Upper lobe of left lung (tissue), 6 donors: ENCODE measurements at regions not wholly inside any gene's neighbourhood (a gene's known extent, or its start where the extent isn't known, plus 50 kb on each side); places are given as distances from the start of the nearest gene placed in this dataset.
"Not testable (repeated sequence)": the region's sequence is repeated elsewhere in the genome, so short reads cannot be mapped to it uniquely, and the experiment has no call there.

Source experiments
- ATAC-seq, 2 donors: fragments of 200-7000 bp; cut with Tn5 transposase; one replicate each; pipeline ENCODE4 v1.9.1; 2022; ENCODE audit warnings: mild to moderate bottlenecking in 2 of 2, moderate library complexity in 2 of 2; ENCODE audit not compliant: low FRiP score in 2 of 2
- DNase-seq, 2 donors: peaks; one replicate each; pipeline ENCODE4 v3.0.0-alpha.2; 2019 to 2020
- H3K27ac ChIP-seq, 4 donors: fragments of 200-600 bp; sonication (generic); one replicate each; pipeline ENCODE4 v1.5.1; 2016 to 2019
- H3K27me3 ChIP-seq, 4 donors: fragments of 200-600 bp; sonication (generic); one replicate each; pipeline ENCODE4 v1.5.1; 2017 to 2019
- H3K36me3 ChIP-seq, 4 donors: fragments of 200-600 bp; sonication (generic); one replicate each; pipeline ENCODE4 v1.5.1; 2016 to 2019
- H3K4me1 ChIP-seq, 4 donors: fragments of 200-600 bp; sonication (generic); one replicate each; pipeline ENCODE4 v1.5.1; 2018 to 2019
- H3K4me3 ChIP-seq, 4 donors: fragments of 200-600 bp; sonication (generic); one replicate each; pipeline ENCODE4 v1.5.1; 2017 to 2019; ENCODE audit warnings: mild to moderate bottlenecking in 2 of 4, moderate library complexity in 1 of 4
- H3K9me3 ChIP-seq, 4 donors: fragments of 200-600 bp; sonication (generic); one replicate each; pipeline ENCODE4 v1.5.1; 2018 to 2019
- EP300 ChIP-seq, 4 donors: sonication (generic); formaldehyde crosslinking; IDR thresholded peaks; one replicate each; pipeline ENCODE4 v1.5.1; 2017; ENCODE audit warnings: antibody characterized with exemption in 4 of 4, control low read depth in 2 of 4
- POLR2A ChIP-seq, 4 donors: fragments of 450-650 bp; IDR thresholded peaks; one replicate each; pipeline ENCODE4 v1.5.1; 2016 to 2017; ENCODE audit warnings: antibody characterized with exemption in 4 of 4, mild to moderate bottlenecking in 2 of 4
- POLR2AphosphoS5 ChIP-seq, 2 donors: sonication (generic); formaldehyde crosslinking; IDR thresholded peaks; one replicate each; pipeline ENCODE4 v1.5.1; 2017; ENCODE audit warnings: antibody characterized with exemption in 2 of 2
- WGBS, 2 donors: methylation state at CpG; one replicate each; pipeline ENCODE4 v1.1.5; 2017 to 2018; 5-methylcytosine and 5-hydroxymethylcytosine counted together
- TF ChIP-seq, protein P1 (sequence below), 6 experiments: fragments of 450-650 bp in 4 of 6; fragments of 200-600 bp in 2 of 6; sonication (generic) in 2 of 6; IDR thresholded peaks; one replicate each; pipeline ENCODE4 v1.5.1; 2016 to 2019; ENCODE audit warnings: antibody characterized with exemption in 6 of 6
- donor health status: DM: no; HTN: no; CAD: no; lungs with moderate emphysema.
- donor health status: DM: no; HTN: yes; CAD: no; lungs with severe emphysema.

- DNase-seq (no peak), ATAC-seq (no peak)
- TF ChIP-seq, protein P1, sequence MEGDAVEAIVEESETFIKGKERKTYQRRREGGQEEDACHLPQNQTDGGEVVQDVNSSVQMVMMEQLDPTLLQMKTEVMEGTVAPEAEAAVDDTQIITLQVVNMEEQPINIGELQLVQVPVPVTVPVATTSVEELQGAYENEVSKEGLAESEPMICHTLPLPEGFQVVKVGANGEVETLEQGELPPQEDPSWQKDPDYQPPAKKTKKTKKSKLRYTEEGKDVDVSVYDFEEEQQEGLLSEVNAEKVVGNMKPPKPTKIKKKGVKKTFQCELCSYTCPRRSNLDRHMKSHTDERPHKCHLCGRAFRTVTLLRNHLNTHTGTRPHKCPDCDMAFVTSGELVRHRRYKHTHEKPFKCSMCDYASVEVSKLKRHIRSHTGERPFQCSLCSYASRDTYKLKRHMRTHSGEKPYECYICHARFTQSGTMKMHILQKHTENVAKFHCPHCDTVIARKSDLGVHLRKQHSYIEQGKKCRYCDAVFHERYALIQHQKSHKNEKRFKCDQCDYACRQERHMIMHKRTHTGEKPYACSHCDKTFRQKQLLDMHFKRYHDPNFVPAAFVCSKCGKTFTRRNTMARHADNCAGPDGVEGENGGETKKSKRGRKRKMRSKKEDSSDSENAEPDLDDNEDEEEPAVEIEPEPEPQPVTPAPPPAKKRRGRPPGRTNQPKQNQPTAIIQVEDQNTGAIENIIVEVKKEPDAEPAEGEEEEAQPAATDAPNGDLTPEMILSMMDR (IDR thresholded peaks at IDR 0.05): no peak
- TF ChIP-seq POLR2AphosphoS5 (IDR thresholded peaks at IDR 0.05): no peak
- no peak for TF ChIP-seq EP300 (IDR thresholded peaks at IDR 0.05)
- TF ChIP-seq POLR2A (IDR thresholded peaks at IDR 0.05): no peak
- no peaks in the 10 kb centered on the region for H3K4me1 ChIP-seq
- H3K36me3 ChIP-seq: no peaks in the 10 kb centered on the region
- H3K4me3 ChIP-seq: no peak overlapping the region
- H3K27me3 ChIP-seq: no peaks in the 10 kb centered on the region
- no peak overlapping the region for H3K27ac ChIP-seq
- H3K9me3 ChIP-seq: peaks cover 0 to 4% (median 0%) of the 10 kb centered on the region in 4 donors
- WGBS, 2 donors: 41 to 62% methylated on average over 1 of the region's 1 CpG
Measured at GRCh38 chr1:70720109-70720508, 309.0 kb downstream of the CTH start.

DNA sequence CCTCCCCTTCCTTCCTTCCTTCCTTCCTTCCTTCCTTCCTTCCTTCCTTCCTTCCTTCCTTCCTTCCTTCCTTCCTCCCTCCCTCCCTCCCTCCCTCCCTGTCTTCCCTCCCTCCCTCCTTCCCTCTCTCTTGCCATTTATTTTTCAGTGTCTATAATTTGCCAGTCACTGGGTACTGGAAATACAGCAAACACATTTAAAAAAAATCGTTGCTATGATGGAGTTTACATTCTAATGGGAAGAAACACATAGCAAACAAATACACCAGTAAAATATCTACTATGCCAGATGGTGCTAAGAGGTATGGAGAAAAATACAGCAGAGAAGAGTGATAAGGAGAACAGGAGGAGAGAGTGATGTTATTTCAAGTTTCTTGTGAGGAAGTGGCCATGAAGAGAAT is 309.5 kb downstream of the CTH start:
- H3K4me3 ChIP-seq: no peak overlapping the region
- TF ChIP-seq POLR2A (IDR thresholded peaks at IDR 0.05): no peak
- TF ChIP-seq EP300 (IDR thresholded peaks at IDR 0.05): no peak
- TF ChIP-seq, protein P1 (IDR thresholded peaks at IDR 0.05): no peak
- no peak for TF ChIP-seq POLR2AphosphoS5 (IDR thresholded peaks at IDR 0.05)
- 63 to 85% methylated on average over 1 of the region's 1 CpG for WGBS, 2 donors
- DNase-seq (no peak), ATAC-seq (no peak)
- H3K27ac ChIP-seq: no peak overlapping the region
- H3K4me1 ChIP-seq: no peaks in the 10 kb centered on the region
- peaks cover 0 to 7% (median 1%) of the 10 kb centered on the region in 4 donors for H3K9me3 ChIP-seq
- no peaks in the 10 kb centered on the region for H3K27me3 ChIP-seq
- H3K36me3 ChIP-seq: no peaks in the 10 kb centered on the region

DNA sequence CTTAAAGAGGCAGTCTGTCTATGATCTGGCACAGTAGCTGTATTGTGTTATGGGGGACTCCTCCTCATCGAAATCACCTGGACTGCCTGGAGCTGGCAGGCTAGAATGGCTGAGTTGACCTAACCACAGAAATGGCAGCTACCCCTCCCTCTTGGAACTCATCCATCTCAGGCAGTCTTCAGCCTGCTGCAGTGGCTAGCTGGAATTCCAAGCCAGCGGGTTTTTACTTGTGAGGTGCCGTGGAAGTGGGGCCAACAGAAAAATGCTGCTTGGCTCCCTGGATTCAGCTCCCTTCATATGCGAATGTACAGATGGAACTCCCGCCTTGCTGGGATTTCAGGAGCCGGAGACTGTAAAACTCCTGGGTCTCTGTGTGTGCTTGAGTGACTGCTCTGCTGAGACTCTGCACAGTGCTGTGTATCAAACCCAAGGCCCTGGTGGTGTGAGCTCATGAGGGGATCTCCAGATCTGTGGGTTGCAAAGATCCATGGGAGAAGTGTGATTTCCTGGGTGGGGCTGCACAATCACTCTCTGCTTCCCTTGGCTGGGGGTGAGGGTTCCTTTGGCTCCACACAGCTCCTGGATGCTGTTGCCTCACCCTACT is 316.9 kb downstream of the CTH start:
- no peak overlapping the region for H3K4me3 ChIP-seq
- no peaks in the 10 kb centered on the region for H3K4me1 ChIP-seq
- H3K27me3 ChIP-seq: no peaks in the 10 kb centered on the region
- no peak for TF ChIP-seq EP300 (IDR thresholded peaks at IDR 0.05)
- no peaks in the 10 kb centered on the region for H3K36me3 ChIP-seq
- H3K27ac ChIP-seq: no peak overlapping the region
- ATAC-seq (no peak), DNase-seq (no peak)
- peaks cover 0 to 17% (median 7%) of the 10 kb centered on the region in 4 donors for H3K9me3 ChIP-seq
- 20 to 82% methylated on average over 1 to 6 of the region's 6 CpGs for WGBS, 2 donors

GRCh38 chr1:70736518-70736917 is 311.1 kb downstream of the PTGER3 start:
- H3K27ac ChIP-seq, H3K4me1 ChIP-seq, H3K9me3 ChIP-seq, ATAC-seq, H3K27me3 ChIP-seq, H3K36me3 ChIP-seq, DNase-seq, H3K4me3 ChIP-seq: not testable (repeated sequence)
- 89 to 90% methylated on average over 6 of the region's 6 CpGs for WGBS, 2 donors

- H3K4me1 ChIP-seq: no peaks in the 10 kb centered on the region
Measured at GRCh38 chr1:70737125-70737524, 310.5 kb downstream of the PTGER3 start.

More at GRCh38 chr1:70737125-70737524, 310.5 kb downstream of the PTGER3 start:
- DNase-seq (no peak), ATAC-seq (no peak)
- H3K36me3 ChIP-seq: no peaks in the 10 kb centered on the region
- peaks cover 0 to 5% (median 5%) of the 10 kb centered on the region in 4 donors for H3K9me3 ChIP-seq
- no peak for TF ChIP-seq POLR2AphosphoS5 (IDR thresholded peaks at IDR 0.05)
- TF ChIP-seq, protein P1 (IDR thresholded peaks at IDR 0.05): no peak
- no peak for TF ChIP-seq POLR2A (IDR thresholded peaks at IDR 0.05)
- no peak for TF ChIP-seq EP300 (IDR thresholded peaks at IDR 0.05)
- WGBS, 2 donors: 61 to 78% methylated on average over 1 of the region's 1 CpG
- no peaks in the 10 kb centered on the region for H3K27me3 ChIP-seq
- H3K4me3 ChIP-seq: no peak overlapping the region
- H3K27ac ChIP-seq: no peak overlapping the region
